H9 (cell line): ENCODE measurements at regions not wholly inside any gene's neighbourhood (a gene's known extent, or its start where the extent isn't known, plus 50 kb on each side); places are given as distances from the start of the nearest gene placed in this dataset.

Source experiments
- DNase-seq: peaks from one replicate; pipeline ENCODE4 v3.0.0-alpha.2; 2017
- H2AFZ ChIP-seq: one replicate; pipeline ENCODE4 v1.6.1; 2013; ENCODE audit warnings: mild to moderate bottlenecking, low read length, control low read depth, moderate library complexity
- H2AK5ac ChIP-seq: 2 replicates; pipeline ENCODE4 v1.6.1; 2013; ENCODE audit warnings: low read length, control low read depth, mixed read lengths; ENCODE audit not compliant: insufficient read length
- H2BK120ac ChIP-seq: one replicate; pipeline ENCODE4 v1.6.1; 2013; ENCODE audit warnings: low read depth, mild to moderate bottlenecking, low read length, control low read depth, inconsistent platforms; ENCODE audit not compliant: poor library complexity, severe bottlenecking
- H2BK12ac ChIP-seq: 2 replicates; pipeline ENCODE4 v1.6.1; 2013; ENCODE audit warnings: low read length, control low read depth, mixed read lengths, low read depth; ENCODE audit not compliant: insufficient read length
- H2BK15ac ChIP-seq: 2 replicates; pipeline ENCODE4 v1.6.1; 2013; ENCODE audit warnings: low read depth, low read length, control low read depth
- H2BK20ac ChIP-seq: one replicate; pipeline ENCODE4 v1.6.1; 2013; ENCODE audit warnings: low read depth, mild to moderate bottlenecking, low read length, control low read depth, inconsistent platforms; ENCODE audit not compliant: poor library complexity, severe bottlenecking
- H2BK5ac ChIP-seq: 2 replicates; pipeline ENCODE4 v1.6.1; 2013; ENCODE audit warnings: low read length, control low read depth, mixed read lengths; ENCODE audit not compliant: insufficient read length
- H3K14ac ChIP-seq: 2 replicates; pipeline ENCODE4 v1.6.1; 2013; ENCODE audit warnings: low read length, control low read depth; ENCODE audit not compliant: insufficient read depth
- H3K18ac ChIP-seq: 2 replicates; pipeline ENCODE4 v1.6.1; 2013; ENCODE audit warnings: low read depth, mild to moderate bottlenecking, mixed read lengths, low read length, control low read depth; ENCODE audit not compliant: insufficient read length
- H3K23ac ChIP-seq: 2 replicates; pipeline ENCODE4 v1.6.1; 2013; ENCODE audit warnings: low read length, control low read depth, mixed read lengths, low read depth; ENCODE audit not compliant: insufficient read length
- H3K23me2 ChIP-seq: 2 replicates; pipeline ENCODE4 v1.6.1; 2013; ENCODE audit warnings: low read depth, mild to moderate bottlenecking, mixed read lengths, low read length, control low read depth; ENCODE audit not compliant: insufficient read length, poor library complexity, severe bottlenecking
- H3K27ac ChIP-seq: 2 replicates; pipeline ENCODE4 v1.5.1; 2013; ENCODE audit warnings: low read length, control low read depth, mixed read lengths, low read depth; ENCODE audit not compliant: insufficient read length
- H3K27me3 ChIP-seq: 2 replicates; pipeline ENCODE4 v1.6.1; 2013; ENCODE audit warnings: low read length, control low read depth, inconsistent platforms; ENCODE audit not compliant: insufficient read depth
- H3K4ac ChIP-seq: 2 replicates; pipeline ENCODE4 v1.6.1; 2013; ENCODE audit warnings: low read depth, mild to moderate bottlenecking, control low read depth, inconsistent platforms, low read length, moderate library complexity
- H3K4me1 ChIP-seq: 2 replicates; pipeline ENCODE4 v1.6.1; 2013; ENCODE audit warnings: low read length, control low read depth, inconsistent platforms; ENCODE audit not compliant: insufficient read depth
- H3K4me2 ChIP-seq: 2 replicates; pipeline ENCODE4 v1.6.1; 2013; ENCODE audit warnings: low read length, control low read depth, mixed read lengths; ENCODE audit not compliant: insufficient read length, insufficient read depth
- H3K56ac ChIP-seq: 2 replicates; pipeline ENCODE4 v1.6.1; 2013; ENCODE audit warnings: low read depth, mild to moderate bottlenecking, mixed read lengths, low read length, control low read depth; ENCODE audit not compliant: insufficient read length
- H3K79me1 ChIP-seq: 2 replicates; pipeline ENCODE4 v1.6.1; 2013; ENCODE audit warnings: low read depth, mild to moderate bottlenecking, moderate library complexity, low read length, control low read depth, inconsistent platforms; ENCODE audit not compliant: insufficient read depth, poor library complexity, severe bottlenecking
- H3K79me2 ChIP-seq: 2 replicates; pipeline ENCODE4 v1.6.1; 2013; ENCODE audit warnings: low read length, control low read depth, inconsistent platforms; ENCODE audit not compliant: insufficient read depth
- H3K9ac ChIP-seq: 2 replicates; pipeline ENCODE4 v1.6.1; 2013; ENCODE audit warnings: low read length, control low read depth, mixed read lengths; ENCODE audit not compliant: insufficient read length; ENCODE audit errors: extremely low read depth
- H3K9me3 ChIP-seq: one replicate; pipeline ENCODE4 v1.6.1; 2013; ENCODE audit warnings: low read depth, low read length, inconsistent platforms; ENCODE audit not compliant: control insufficient read depth
- H3T11ph ChIP-seq: one replicate; pipeline ENCODE4 v1.6.1; 2013; ENCODE audit warnings: mild to moderate bottlenecking, low read length, control low read depth, inconsistent platforms
- H4K20me1 ChIP-seq: one replicate; pipeline ENCODE4 v1.6.1; 2013; ENCODE audit not compliant: control insufficient read depth, insufficient read length, insufficient read depth
- H4K5ac ChIP-seq: 2 replicates; pipeline ENCODE4 v1.6.1; 2013; ENCODE audit warnings: low read depth, mild to moderate bottlenecking, mixed read lengths, low read length, control low read depth; ENCODE audit not compliant: insufficient read length
- H4K8ac ChIP-seq: replicated peaks from 2 replicates; pipeline ENCODE4 v1.6.1; 2013; ENCODE audit warnings: low read length, control low read depth, mixed read lengths, low read depth; ENCODE audit not compliant: insufficient read length
- H4K91ac ChIP-seq: 2 replicates; pipeline ENCODE4 v1.6.1; 2013; ENCODE audit warnings: low read depth, mild to moderate bottlenecking, moderate library complexity, mixed read lengths, low read length, control low read depth; ENCODE audit not compliant: insufficient read length
- H3K27ac Mint-ChIP-seq, 3 experiments: 2 replicates in 2 of 3; 3 replicates in 1 of 3; pipeline ENCODE4 v1.8.0; 2020 to 2021; ENCODE audit warnings: mixed read lengths in 3 of 3, mild to moderate bottlenecking in 1 of 3, moderate library complexity in 1 of 3
- H3K27me3 Mint-ChIP-seq: 2 replicates; pipeline ENCODE4 v1.8.0; 2021; ENCODE audit warnings: low read depth, mild to moderate bottlenecking, moderate library complexity, mixed read lengths
- H3K36me3 Mint-ChIP-seq, 3 experiments: 2 replicates in 2 of 3; 3 replicates in 1 of 3; pipeline ENCODE4 v1.8.0; 2020 to 2021; ENCODE audit warnings: low read depth in 3 of 3, mixed read lengths in 3 of 3; ENCODE audit not compliant: insufficient read depth in 1 of 3
- H3K4me1 Mint-ChIP-seq, 2 experiments: 2 replicates each; pipeline ENCODE4 v1.8.0; 2020; ENCODE audit warnings: mixed read lengths in 2 of 2
- H3K4me3 Mint-ChIP-seq, 2 experiments: 2 replicates in 1 of 2; 3 replicates in 1 of 2; pipeline ENCODE4 v1.8.0; 2020 to 2021; ENCODE audit warnings: mild to moderate bottlenecking in 2 of 2, mixed read lengths in 2 of 2, moderate library complexity in 1 of 2
- H3K9me3 Mint-ChIP-seq, 2 experiments: 2 replicates in 1 of 2; 3 replicates in 1 of 2; pipeline ENCODE4 v1.8.0; 2020; ENCODE audit warnings: mild to moderate bottlenecking in 2 of 2, mixed read lengths in 2 of 2, moderate library complexity in 1 of 2
- WGBS: extraction: QIAGEN DNeasy Blood & Tissue Kit; methylation state at CpG from one replicate; pipeline ENCODE4 v1.1.7; 2013; ENCODE audit warnings: missing lambda C conversion rate, low lambda C conversion rate, mixed read lengths; ENCODE audit not compliant: insufficient read length; ENCODE audit errors: extremely low coverage; 5-methylcytosine and 5-hydroxymethylcytosine counted together
- TF ChIP-seq, protein P1 (sequence below): fragments of 200-600 bp; sonication (generic); conservative IDR thresholded peaks from 3 replicates; pipeline ENCODE4 v1.8.0; 2021; ENCODE audit warnings: antibody characterized with exemption, mild to moderate bottlenecking

DNA sequence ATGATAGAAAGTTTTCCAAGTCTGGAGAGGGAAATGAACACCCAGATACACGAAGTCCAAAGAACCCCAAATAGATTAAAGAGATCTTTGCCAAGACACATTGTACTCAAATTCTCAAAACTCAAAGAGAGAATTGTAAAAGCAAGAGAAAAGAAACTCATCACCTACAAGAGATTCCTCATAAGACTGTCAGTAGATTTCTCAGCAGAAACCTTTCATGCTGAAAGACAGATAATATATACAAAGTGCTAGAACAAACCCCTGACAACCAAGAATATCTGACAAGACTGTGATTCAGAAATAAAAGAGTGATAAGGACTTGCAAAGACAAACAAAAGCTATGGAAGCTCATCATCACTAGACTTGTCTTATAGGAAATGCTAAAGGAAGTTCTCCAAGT lies 326.7 kb upstream of the ZNF608 start:
- Histone ChIP-seq H3K27ac (no peak overlapping the region), H2BK5ac (no peak overlapping the region), H3K27me3 (no peaks in the 10 kb centered on the region), H2AK5ac (no peak overlapping the region), H2AFZ (no peak overlapping the region), H2BK12ac (no peak overlapping the region), H2BK120ac (no peak overlapping the region), H3K18ac (no peak overlapping the region), H3K4ac (no peak overlapping the region), H3K4me1 (no peaks in the 10 kb centered on the region), H4K5ac (no peak overlapping the region), H3K14ac (no peak overlapping the region), H2BK20ac (no peak overlapping the region), H3K9ac (no peak overlapping the region), H4K20me1 (no peaks in the 10 kb centered on the region), H3K56ac (no peak overlapping the region), H3K4me2 (no peak overlapping the region), H3T11ph (no peak overlapping the region), H4K8ac (no peak overlapping the region), H4K91ac (no peak overlapping the region), H3K23me2 (no peaks in the 10 kb centered on the region), H3K23ac (no peak overlapping the region), H3K79me1 (no peaks in the 10 kb centered on the region), H3K9me3 (no peaks in the 10 kb centered on the region), H3K79me2 (no peaks in the 10 kb centered on the region), H2BK15ac (no peak overlapping the region)
- Mint-ChIP-seq H3K4me1 (no peaks in the 10 kb centered on the region), H3K27me3 (no peaks in the 10 kb centered on the region), H3K4me3 (no peak overlapping the region), H3K9me3 (peaks cover 38 to 48% of the 10 kb centered on the region in 2 experiments), H3K36me3 (peaks cover 19 to 79% (median 26%) of the 10 kb centered on the region in 3 experiments), H3K27ac (no peak overlapping the region)
- no CpG with 5 or more reads among the region's 1 CpG for WGBS
- TF ChIP-seq, protein P1, sequence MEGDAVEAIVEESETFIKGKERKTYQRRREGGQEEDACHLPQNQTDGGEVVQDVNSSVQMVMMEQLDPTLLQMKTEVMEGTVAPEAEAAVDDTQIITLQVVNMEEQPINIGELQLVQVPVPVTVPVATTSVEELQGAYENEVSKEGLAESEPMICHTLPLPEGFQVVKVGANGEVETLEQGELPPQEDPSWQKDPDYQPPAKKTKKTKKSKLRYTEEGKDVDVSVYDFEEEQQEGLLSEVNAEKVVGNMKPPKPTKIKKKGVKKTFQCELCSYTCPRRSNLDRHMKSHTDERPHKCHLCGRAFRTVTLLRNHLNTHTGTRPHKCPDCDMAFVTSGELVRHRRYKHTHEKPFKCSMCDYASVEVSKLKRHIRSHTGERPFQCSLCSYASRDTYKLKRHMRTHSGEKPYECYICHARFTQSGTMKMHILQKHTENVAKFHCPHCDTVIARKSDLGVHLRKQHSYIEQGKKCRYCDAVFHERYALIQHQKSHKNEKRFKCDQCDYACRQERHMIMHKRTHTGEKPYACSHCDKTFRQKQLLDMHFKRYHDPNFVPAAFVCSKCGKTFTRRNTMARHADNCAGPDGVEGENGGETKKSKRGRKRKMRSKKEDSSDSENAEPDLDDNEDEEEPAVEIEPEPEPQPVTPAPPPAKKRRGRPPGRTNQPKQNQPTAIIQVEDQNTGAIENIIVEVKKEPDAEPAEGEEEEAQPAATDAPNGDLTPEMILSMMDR = no peak
- DNase-seq = no peak
